KOPT-K1 (cell line): ENCODE measurements at regions not wholly inside any gene's neighbourhood (a gene's known extent, or its start where the extent isn't known, plus 50 kb on each side); places are given as distances from the start of the nearest gene placed in this dataset.
A peak's percentile ranks its signal among the peaks of the same experiment; 100 is the strongest.

Source experiments
- H3K27ac ChIP-seq: fragments of 200-600 bp; sonication (generic); 2 replicates; pipeline ENCODE4 v1.5.1; 2016; ENCODE audit warnings: antibody characterized with exemption, mild to moderate bottlenecking, low read depth, low read length; ENCODE audit not compliant: poor library complexity, severe bottlenecking
- H3K36me3 ChIP-seq: fragments of 200-600 bp; sonication (generic); 2 replicates; pipeline ENCODE4 v1.5.1; 2017; ENCODE audit warnings: antibody characterized with exemption, mild to moderate bottlenecking, low read length, moderate library complexity; ENCODE audit not compliant: insufficient read depth
- H3K9me3 ChIP-seq: fragments of 200-600 bp; sonication (generic); 2 replicates; pipeline ENCODE4 v1.5.1; 2017; ENCODE audit warnings: antibody characterized with exemption, low read length, mild to moderate bottlenecking; ENCODE audit not compliant: insufficient read depth, poor library complexity, severe bottlenecking

DNA sequence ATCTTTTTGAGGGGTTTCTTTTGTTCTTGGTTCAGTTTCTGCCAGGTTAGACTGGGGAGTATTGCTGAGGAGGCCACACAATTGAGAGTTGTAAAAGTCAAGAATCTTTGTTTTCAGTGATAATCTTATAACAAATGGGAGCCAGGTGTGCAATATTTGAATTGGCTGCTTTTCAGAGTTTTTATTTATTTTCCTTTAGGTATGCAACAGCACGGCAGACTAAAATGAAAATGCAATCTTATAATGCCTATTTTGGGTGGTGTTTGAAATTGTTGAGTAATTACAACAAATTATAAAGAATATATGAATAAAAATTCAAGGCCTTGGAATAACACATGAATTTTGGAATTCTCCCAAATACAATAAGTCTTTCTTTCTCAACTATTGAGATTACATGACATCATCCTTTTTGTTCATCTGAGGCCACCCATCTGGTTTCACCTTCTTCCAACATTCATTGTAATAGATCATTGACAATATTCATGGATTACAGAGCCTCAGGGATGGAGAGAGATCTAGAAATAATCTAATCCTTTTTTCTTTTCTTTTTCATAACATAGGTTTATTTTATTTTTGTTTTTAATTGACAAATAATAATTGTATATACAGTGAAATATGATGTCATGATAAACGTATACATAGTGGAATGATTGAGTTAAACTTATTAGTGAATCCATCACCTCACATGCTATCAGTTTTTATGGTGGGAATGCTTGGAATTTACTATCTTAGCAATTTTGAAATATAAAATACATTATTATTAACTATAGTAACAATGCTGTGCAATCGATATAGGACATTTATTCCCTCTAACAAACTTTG, 1061.0 kb downstream of the NR2F1-AS1 start:
- Histone ChIP-seq H3K27ac (no peak overlapping the region), H3K9me3 (no peaks in the 10 kb centered on the region), H3K36me3 (no peaks in the 10 kb centered on the region)

GRCh38 chr5:92518318-92518904, 1062.6 kb downstream of the NR2F1-AS1 start:
- no peaks in the 10 kb centered on the region for H3K36me3 ChIP-seq
- no peak overlapping the region for H3K27ac ChIP-seq
- H3K9me3 ChIP-seq, result peaks cover under 1% of the 10 kb centered on the region

- no peaks in the 10 kb centered on the region for H3K36me3 ChIP-seq
These were observed 1066.1 kb downstream of the NR2F1-AS1 start for GRCh38 chr5:92514896-92515295.

DNA sequence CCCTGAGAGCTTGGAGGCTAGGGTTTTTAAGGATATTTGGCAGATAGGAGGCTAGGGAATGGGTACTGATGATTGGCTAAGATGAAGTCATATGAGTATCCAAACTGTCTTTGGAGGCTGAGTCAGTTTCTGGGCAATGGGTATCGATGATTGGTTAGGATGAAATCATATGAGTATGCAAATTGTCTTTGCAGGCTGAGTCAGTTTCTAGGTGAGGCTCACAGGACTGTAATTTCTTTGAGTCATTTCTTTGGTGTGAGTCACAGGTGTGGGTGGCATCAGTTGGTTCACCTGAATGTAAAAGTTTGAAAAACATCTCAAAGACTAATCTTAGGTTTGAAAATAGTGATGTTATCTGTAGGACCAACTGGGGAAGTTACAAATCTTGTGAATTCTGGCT, 1068.0 kb downstream of the NR2F1-AS1 start:
- Histone ChIP-seq H3K36me3 (no peaks in the 10 kb centered on the region), H3K27ac (no peak overlapping the region), H3K9me3 (peaks cover 23% of the 10 kb centered on the region)

More at GRCh38 chr5:92514896-92515295, 1066.1 kb downstream of the NR2F1-AS1 start:
- no peak overlapping the region for H3K27ac ChIP-seq
- peaks cover 12% of the 10 kb centered on the region for H3K9me3 ChIP-seq

GRCh38 chr5:92508271-92508670, 1072.7 kb downstream of the NR2F1-AS1 start:
- Histone ChIP-seq H3K9me3 (peaks cover 21% of the 10 kb centered on the region), H3K27ac (no peak overlapping the region), H3K36me3 (no peaks in the 10 kb centered on the region)

DNA sequence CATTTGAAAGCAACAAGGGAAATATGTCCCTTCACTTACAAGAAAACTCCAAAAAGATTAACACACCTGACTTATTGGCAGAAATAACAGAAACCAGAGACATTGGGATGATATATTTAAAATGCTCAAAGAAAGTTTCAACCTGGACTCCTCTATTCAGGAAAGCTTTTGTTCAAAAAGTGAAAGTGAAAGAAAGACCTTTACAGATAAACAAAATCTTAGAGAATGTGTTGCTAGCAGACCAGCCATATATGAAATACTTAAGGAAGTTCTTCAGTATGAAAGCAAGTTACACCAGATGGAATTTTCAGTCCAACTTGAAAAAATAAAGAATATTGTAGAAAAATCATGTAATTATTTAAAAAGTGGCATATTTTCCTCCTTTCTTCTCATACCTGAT, 1075.1 kb downstream of the NR2F1-AS1 start:
- no peaks in the 10 kb centered on the region for H3K36me3 ChIP-seq
- peaks cover 12% of the 10 kb centered on the region for H3K9me3 ChIP-seq
- H3K27ac ChIP-seq, result peak overlapping the region; percentile 27

GRCh38 chr5:92505145-92505544, 1075.9 kb downstream of the NR2F1-AS1 start:
- Histone ChIP-seq H3K36me3 (no peaks in the 10 kb centered on the region), H3K27ac (no peak overlapping the region), H3K9me3 (peaks cover 12% of the 10 kb centered on the region)

- Histone ChIP-seq H3K9me3 (peaks cover 5% of the 10 kb centered on the region), H3K36me3 (no peaks in the 10 kb centered on the region), H3K27ac (no peak overlapping the region)
These were observed 1076.7 kb downstream of the NR2F1-AS1 start for GRCh38 chr5:92504346-92504745.

DNA sequence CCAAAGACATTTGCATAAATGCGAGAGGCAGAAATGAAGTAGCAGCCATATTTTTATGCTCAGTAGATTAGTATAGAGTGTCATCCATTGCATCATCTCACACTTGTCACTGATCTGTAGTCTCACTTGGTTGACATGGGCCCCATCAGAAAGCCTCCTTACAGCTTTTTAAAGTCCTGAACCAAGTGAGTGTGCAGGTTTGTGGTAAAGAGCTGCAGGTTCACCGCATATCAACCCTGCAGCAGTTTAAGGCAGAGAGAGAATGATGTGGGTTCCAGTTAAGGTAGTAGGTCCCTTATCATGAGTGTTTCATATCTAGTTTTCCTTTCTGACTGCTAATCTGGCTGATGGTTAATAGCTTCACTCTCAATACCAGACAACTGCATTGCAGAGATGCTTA, 1080.3 kb downstream of the NR2F1-AS1 start:
- Histone ChIP-seq H3K9me3 (no peaks in the 10 kb centered on the region), H3K27ac (no peak overlapping the region), H3K36me3 (no peaks in the 10 kb centered on the region)

DNA sequence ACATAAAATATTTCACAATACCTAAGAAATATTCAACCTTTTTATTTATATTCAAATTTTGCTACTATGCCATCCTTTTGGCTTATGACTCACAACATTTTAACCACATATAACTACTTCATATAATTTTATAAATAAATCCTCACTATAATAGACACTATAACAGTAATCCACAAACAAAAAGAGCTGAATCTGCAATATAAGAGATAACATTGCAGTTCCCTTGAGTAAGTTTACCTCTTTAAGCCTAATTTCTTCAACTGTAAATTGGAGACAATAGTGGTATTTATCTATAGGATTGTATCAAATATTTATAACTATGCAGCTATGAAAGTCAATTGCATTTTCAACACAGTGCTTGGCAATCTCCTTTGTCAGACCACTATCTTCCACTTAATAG, 1084.5 kb downstream of the NR2F1-AS1 start:
- no peaks in the 10 kb centered on the region for H3K9me3 ChIP-seq
- H3K36me3 ChIP-seq, result no peaks in the 10 kb centered on the region
- H3K27ac ChIP-seq, result no peak overlapping the region

DNA sequence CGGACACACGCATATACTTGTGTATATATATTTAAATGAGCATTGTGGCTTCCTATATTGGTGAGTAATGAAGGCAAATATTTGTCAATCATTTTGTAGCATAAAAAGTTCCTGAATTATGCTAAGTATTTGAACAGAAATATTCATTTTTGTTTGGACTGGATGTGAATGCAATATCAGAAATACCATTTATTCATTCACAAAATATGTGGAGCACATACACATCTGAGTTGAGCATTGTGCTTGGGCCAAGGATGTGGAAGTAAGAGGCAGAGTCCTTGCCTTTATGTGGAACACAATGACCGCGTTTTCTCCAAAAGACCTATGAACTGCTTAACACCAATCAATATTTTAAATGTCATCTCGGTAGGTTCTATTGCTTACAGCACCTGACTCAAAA, 1086.5 kb downstream of the NR2F1-AS1 start:
- Histone ChIP-seq H3K36me3 (no peaks in the 10 kb centered on the region), H3K9me3 (no peaks in the 10 kb centered on the region), H3K27ac (no peak overlapping the region)

GRCh38 chr5:92492908-92493307, 1088.1 kb downstream of the NR2F1-AS1 start:
- Histone ChIP-seq H3K9me3 (no peaks in the 10 kb centered on the region), H3K36me3 (no peaks in the 10 kb centered on the region), H3K27ac (no peak overlapping the region)

DNA sequence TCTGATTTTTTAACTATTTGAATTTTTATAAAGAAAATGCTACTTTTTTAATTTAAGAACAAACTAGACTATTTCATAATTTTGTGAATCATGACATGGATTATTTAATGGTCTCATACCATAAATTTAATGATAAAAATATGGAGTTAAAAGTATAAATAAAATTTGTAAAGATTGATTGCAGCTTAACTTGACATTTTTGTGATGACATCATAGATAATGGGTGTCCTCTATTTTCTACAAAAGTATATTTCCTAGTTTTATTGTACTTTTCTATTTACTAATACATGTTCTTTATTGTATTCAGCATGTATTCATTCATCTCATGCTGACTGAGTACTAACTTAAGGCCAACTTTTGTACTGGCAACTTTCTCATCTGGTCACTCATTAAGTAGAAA, 1096.5 kb downstream of the NR2F1-AS1 start:
- Histone ChIP-seq H3K9me3 (no peaks in the 10 kb centered on the region), H3K36me3 (no peaks in the 10 kb centered on the region), H3K27ac (no peak overlapping the region)

GRCh38 chr5:92472981-92473566, 1090.0 kb upstream of the ARRDC3 start:
- no peak overlapping the region for H3K27ac ChIP-seq
- no peaks in the 10 kb centered on the region for H3K36me3 ChIP-seq
- peaks cover 4% of the 10 kb centered on the region for H3K9me3 ChIP-seq

DNA sequence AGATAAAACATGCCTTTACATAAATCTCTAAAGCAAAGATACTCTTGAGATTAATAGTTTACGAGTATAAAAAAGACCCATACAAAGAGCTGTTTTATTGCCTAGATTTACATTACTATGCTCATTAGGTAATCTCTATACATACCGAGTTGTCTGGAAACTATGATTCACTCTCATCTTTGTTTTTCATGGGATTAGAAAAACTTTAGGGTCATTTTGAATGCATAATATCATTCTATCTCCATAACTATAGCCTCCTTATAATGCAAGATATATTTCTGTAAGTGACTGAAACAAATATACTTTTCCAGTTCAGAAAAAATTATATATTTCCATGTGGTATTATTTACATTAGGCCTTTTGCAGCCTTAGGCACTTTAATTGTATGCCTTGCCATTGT, 1088.7 kb upstream of the ARRDC3 start:
- Histone ChIP-seq H3K36me3 (no peaks in the 10 kb centered on the region), H3K27ac (no peak overlapping the region), H3K9me3 (peaks cover 4% of the 10 kb centered on the region)
